H9 (cell line): ENCODE measurements at regions not wholly inside any gene's neighbourhood (a gene's known extent, or its start where the extent isn't known, plus 50 kb on each side); places are given as distances from the start of the nearest gene placed in this dataset.

Source experiments
- DNase-seq: peaks from one replicate; pipeline ENCODE4 v3.0.0-alpha.2; 2017
- H2AFZ ChIP-seq: one replicate; pipeline ENCODE4 v1.6.1; 2013; ENCODE audit warnings: mild to moderate bottlenecking, low read length, control low read depth, moderate library complexity
- H2AK5ac ChIP-seq: 2 replicates; pipeline ENCODE4 v1.6.1; 2013; ENCODE audit warnings: low read length, control low read depth, mixed read lengths; ENCODE audit not compliant: insufficient read length
- H2BK120ac ChIP-seq: one replicate; pipeline ENCODE4 v1.6.1; 2013; ENCODE audit warnings: low read depth, mild to moderate bottlenecking, low read length, control low read depth, inconsistent platforms; ENCODE audit not compliant: poor library complexity, severe bottlenecking
- H2BK12ac ChIP-seq: 2 replicates; pipeline ENCODE4 v1.6.1; 2013; ENCODE audit warnings: low read length, control low read depth, mixed read lengths, low read depth; ENCODE audit not compliant: insufficient read length
- H2BK15ac ChIP-seq: 2 replicates; pipeline ENCODE4 v1.6.1; 2013; ENCODE audit warnings: low read depth, low read length, control low read depth
- H2BK20ac ChIP-seq: one replicate; pipeline ENCODE4 v1.6.1; 2013; ENCODE audit warnings: low read depth, mild to moderate bottlenecking, low read length, control low read depth, inconsistent platforms; ENCODE audit not compliant: poor library complexity, severe bottlenecking
- H2BK5ac ChIP-seq: 2 replicates; pipeline ENCODE4 v1.6.1; 2013; ENCODE audit warnings: low read length, control low read depth, mixed read lengths; ENCODE audit not compliant: insufficient read length
- H3K14ac ChIP-seq: 2 replicates; pipeline ENCODE4 v1.6.1; 2013; ENCODE audit warnings: low read length, control low read depth; ENCODE audit not compliant: insufficient read depth
- H3K18ac ChIP-seq: 2 replicates; pipeline ENCODE4 v1.6.1; 2013; ENCODE audit warnings: low read depth, mild to moderate bottlenecking, mixed read lengths, low read length, control low read depth; ENCODE audit not compliant: insufficient read length
- H3K23ac ChIP-seq: 2 replicates; pipeline ENCODE4 v1.6.1; 2013; ENCODE audit warnings: low read length, control low read depth, mixed read lengths, low read depth; ENCODE audit not compliant: insufficient read length
- H3K23me2 ChIP-seq: 2 replicates; pipeline ENCODE4 v1.6.1; 2013; ENCODE audit warnings: low read depth, mild to moderate bottlenecking, mixed read lengths, low read length, control low read depth; ENCODE audit not compliant: insufficient read length, poor library complexity, severe bottlenecking
- H3K27ac ChIP-seq: 2 replicates; pipeline ENCODE4 v1.5.1; 2013; ENCODE audit warnings: low read length, control low read depth, mixed read lengths, low read depth; ENCODE audit not compliant: insufficient read length
- H3K27me3 ChIP-seq: 2 replicates; pipeline ENCODE4 v1.6.1; 2013; ENCODE audit warnings: low read length, control low read depth, inconsistent platforms; ENCODE audit not compliant: insufficient read depth
- H3K4ac ChIP-seq: 2 replicates; pipeline ENCODE4 v1.6.1; 2013; ENCODE audit warnings: low read depth, mild to moderate bottlenecking, control low read depth, inconsistent platforms, low read length, moderate library complexity
- H3K4me1 ChIP-seq: 2 replicates; pipeline ENCODE4 v1.6.1; 2013; ENCODE audit warnings: low read length, control low read depth, inconsistent platforms; ENCODE audit not compliant: insufficient read depth
- H3K4me2 ChIP-seq: 2 replicates; pipeline ENCODE4 v1.6.1; 2013; ENCODE audit warnings: low read length, control low read depth, mixed read lengths; ENCODE audit not compliant: insufficient read length, insufficient read depth
- H3K56ac ChIP-seq: 2 replicates; pipeline ENCODE4 v1.6.1; 2013; ENCODE audit warnings: low read depth, mild to moderate bottlenecking, mixed read lengths, low read length, control low read depth; ENCODE audit not compliant: insufficient read length
- H3K79me1 ChIP-seq: 2 replicates; pipeline ENCODE4 v1.6.1; 2013; ENCODE audit warnings: low read depth, mild to moderate bottlenecking, moderate library complexity, low read length, control low read depth, inconsistent platforms; ENCODE audit not compliant: insufficient read depth, poor library complexity, severe bottlenecking
- H3K79me2 ChIP-seq: 2 replicates; pipeline ENCODE4 v1.6.1; 2013; ENCODE audit warnings: low read length, control low read depth, inconsistent platforms; ENCODE audit not compliant: insufficient read depth
- H3K9ac ChIP-seq: 2 replicates; pipeline ENCODE4 v1.6.1; 2013; ENCODE audit warnings: low read length, control low read depth, mixed read lengths; ENCODE audit not compliant: insufficient read length; ENCODE audit errors: extremely low read depth
- H3K9me3 ChIP-seq: one replicate; pipeline ENCODE4 v1.6.1; 2013; ENCODE audit warnings: low read depth, low read length, inconsistent platforms; ENCODE audit not compliant: control insufficient read depth
- H3T11ph ChIP-seq: one replicate; pipeline ENCODE4 v1.6.1; 2013; ENCODE audit warnings: mild to moderate bottlenecking, low read length, control low read depth, inconsistent platforms
- H4K20me1 ChIP-seq: one replicate; pipeline ENCODE4 v1.6.1; 2013; ENCODE audit not compliant: control insufficient read depth, insufficient read length, insufficient read depth
- H4K5ac ChIP-seq: 2 replicates; pipeline ENCODE4 v1.6.1; 2013; ENCODE audit warnings: low read depth, mild to moderate bottlenecking, mixed read lengths, low read length, control low read depth; ENCODE audit not compliant: insufficient read length
- H4K8ac ChIP-seq: replicated peaks from 2 replicates; pipeline ENCODE4 v1.6.1; 2013; ENCODE audit warnings: low read length, control low read depth, mixed read lengths, low read depth; ENCODE audit not compliant: insufficient read length
- H4K91ac ChIP-seq: 2 replicates; pipeline ENCODE4 v1.6.1; 2013; ENCODE audit warnings: low read depth, mild to moderate bottlenecking, moderate library complexity, mixed read lengths, low read length, control low read depth; ENCODE audit not compliant: insufficient read length
- H3K27ac Mint-ChIP-seq, 3 experiments: 2 replicates in 2 of 3; 3 replicates in 1 of 3; pipeline ENCODE4 v1.8.0; 2020 to 2021; ENCODE audit warnings: mixed read lengths in 3 of 3, mild to moderate bottlenecking in 1 of 3, moderate library complexity in 1 of 3
- H3K27me3 Mint-ChIP-seq: 2 replicates; pipeline ENCODE4 v1.8.0; 2021; ENCODE audit warnings: low read depth, mild to moderate bottlenecking, moderate library complexity, mixed read lengths
- H3K36me3 Mint-ChIP-seq, 3 experiments: 2 replicates in 2 of 3; 3 replicates in 1 of 3; pipeline ENCODE4 v1.8.0; 2020 to 2021; ENCODE audit warnings: low read depth in 3 of 3, mixed read lengths in 3 of 3; ENCODE audit not compliant: insufficient read depth in 1 of 3
- H3K4me1 Mint-ChIP-seq, 2 experiments: 2 replicates each; pipeline ENCODE4 v1.8.0; 2020; ENCODE audit warnings: mixed read lengths in 2 of 2
- H3K4me3 Mint-ChIP-seq, 2 experiments: 2 replicates in 1 of 2; 3 replicates in 1 of 2; pipeline ENCODE4 v1.8.0; 2020 to 2021; ENCODE audit warnings: mild to moderate bottlenecking in 2 of 2, mixed read lengths in 2 of 2, moderate library complexity in 1 of 2
- H3K9me3 Mint-ChIP-seq, 2 experiments: 2 replicates in 1 of 2; 3 replicates in 1 of 2; pipeline ENCODE4 v1.8.0; 2020; ENCODE audit warnings: mild to moderate bottlenecking in 2 of 2, mixed read lengths in 2 of 2, moderate library complexity in 1 of 2
- WGBS: extraction: QIAGEN DNeasy Blood & Tissue Kit; methylation state at CpG from one replicate; pipeline ENCODE4 v1.1.7; 2013; ENCODE audit warnings: missing lambda C conversion rate, low lambda C conversion rate, mixed read lengths; ENCODE audit not compliant: insufficient read length; ENCODE audit errors: extremely low coverage; 5-methylcytosine and 5-hydroxymethylcytosine counted together
- TF ChIP-seq, protein P1 (sequence below): fragments of 200-600 bp; sonication (generic); conservative IDR thresholded peaks from 3 replicates; pipeline ENCODE4 v1.8.0; 2021; ENCODE audit warnings: antibody characterized with exemption, mild to moderate bottlenecking

DNA sequence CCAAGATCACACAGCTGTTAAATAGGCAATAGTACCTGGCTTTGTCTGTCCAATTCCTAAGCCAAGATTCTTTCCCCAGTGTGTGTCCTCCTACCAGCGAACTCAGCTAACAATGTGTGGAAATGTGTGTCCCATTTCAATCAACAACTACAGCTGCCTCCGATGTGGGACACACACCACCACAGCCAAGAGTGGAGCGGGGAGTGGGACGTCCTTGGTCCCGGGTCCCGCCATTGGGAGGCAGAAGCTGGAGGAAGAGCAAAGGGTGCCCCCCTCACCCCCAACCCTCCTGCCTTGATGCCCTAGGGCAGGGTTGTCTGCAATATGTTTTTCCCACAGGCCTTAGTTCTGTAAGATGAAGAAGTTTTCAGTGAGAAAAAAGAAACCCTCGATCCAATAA, 265.4 kb upstream of the RAB4A start:
- H3K4me1 ChIP-seq = no peaks in the 10 kb centered on the region
- no peak for DNase-seq
- H3K4me1 Mint-ChIP-seq = peaks cover 13 to 18% of the 10 kb centered on the region in 2 experiments
- no peak overlapping the region for H2BK5ac ChIP-seq
- H3K27ac ChIP-seq = no peak overlapping the region
- H3K4me3 Mint-ChIP-seq = no peak overlapping the region
- no peak overlapping the region for H4K8ac ChIP-seq
- H3K79me2 ChIP-seq = no peaks in the 10 kb centered on the region
- H3K23me2 ChIP-seq = no peaks in the 10 kb centered on the region
- WGBS = no CpG with 5 or more reads among the region's 7 CpGs
- H4K20me1 ChIP-seq = no peaks in the 10 kb centered on the region
- H4K5ac ChIP-seq = no peak overlapping the region
- no peak overlapping the region for H3K4ac ChIP-seq
- no peak overlapping the region for H4K91ac ChIP-seq
- no peak overlapping the region for H3K18ac ChIP-seq
- H2AFZ ChIP-seq = no peak overlapping the region
- H3K9ac ChIP-seq = no peak overlapping the region
- H3K56ac ChIP-seq = no peak overlapping the region
- no peaks in the 10 kb centered on the region for H3K27me3 ChIP-seq
- H2BK120ac ChIP-seq = no peak overlapping the region
- H3T11ph ChIP-seq = no peak overlapping the region
- no peak overlapping the region for H3K14ac ChIP-seq
- no peak overlapping the region for H3K23ac ChIP-seq
- no peak overlapping the region for H2BK15ac ChIP-seq
- H3K9me3 ChIP-seq = no peaks in the 10 kb centered on the region
- no peak overlapping the region for H3K27ac Mint-ChIP-seq
- H3K36me3 Mint-ChIP-seq = no peaks in the 10 kb centered on the region
- H2AK5ac ChIP-seq = no peak overlapping the region
- peaks cover 3% of the 10 kb centered on the region for H3K27me3 Mint-ChIP-seq
- TF ChIP-seq, protein P1, sequence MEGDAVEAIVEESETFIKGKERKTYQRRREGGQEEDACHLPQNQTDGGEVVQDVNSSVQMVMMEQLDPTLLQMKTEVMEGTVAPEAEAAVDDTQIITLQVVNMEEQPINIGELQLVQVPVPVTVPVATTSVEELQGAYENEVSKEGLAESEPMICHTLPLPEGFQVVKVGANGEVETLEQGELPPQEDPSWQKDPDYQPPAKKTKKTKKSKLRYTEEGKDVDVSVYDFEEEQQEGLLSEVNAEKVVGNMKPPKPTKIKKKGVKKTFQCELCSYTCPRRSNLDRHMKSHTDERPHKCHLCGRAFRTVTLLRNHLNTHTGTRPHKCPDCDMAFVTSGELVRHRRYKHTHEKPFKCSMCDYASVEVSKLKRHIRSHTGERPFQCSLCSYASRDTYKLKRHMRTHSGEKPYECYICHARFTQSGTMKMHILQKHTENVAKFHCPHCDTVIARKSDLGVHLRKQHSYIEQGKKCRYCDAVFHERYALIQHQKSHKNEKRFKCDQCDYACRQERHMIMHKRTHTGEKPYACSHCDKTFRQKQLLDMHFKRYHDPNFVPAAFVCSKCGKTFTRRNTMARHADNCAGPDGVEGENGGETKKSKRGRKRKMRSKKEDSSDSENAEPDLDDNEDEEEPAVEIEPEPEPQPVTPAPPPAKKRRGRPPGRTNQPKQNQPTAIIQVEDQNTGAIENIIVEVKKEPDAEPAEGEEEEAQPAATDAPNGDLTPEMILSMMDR = no peak
- no peak overlapping the region for H3K4me2 ChIP-seq
- no peak overlapping the region for H2BK12ac ChIP-seq
- no peaks in the 10 kb centered on the region for H3K79me1 ChIP-seq
- no peak overlapping the region for H2BK20ac ChIP-seq
- no peaks in the 10 kb centered on the region for H3K9me3 Mint-ChIP-seq
